ENCODE measurements at regions not wholly inside any gene's neighbourhood (a gene's known extent, or its start where the extent isn't known, plus 50 kb on each side); places are given as distances from the start of the nearest gene placed in this dataset.

DNA sequence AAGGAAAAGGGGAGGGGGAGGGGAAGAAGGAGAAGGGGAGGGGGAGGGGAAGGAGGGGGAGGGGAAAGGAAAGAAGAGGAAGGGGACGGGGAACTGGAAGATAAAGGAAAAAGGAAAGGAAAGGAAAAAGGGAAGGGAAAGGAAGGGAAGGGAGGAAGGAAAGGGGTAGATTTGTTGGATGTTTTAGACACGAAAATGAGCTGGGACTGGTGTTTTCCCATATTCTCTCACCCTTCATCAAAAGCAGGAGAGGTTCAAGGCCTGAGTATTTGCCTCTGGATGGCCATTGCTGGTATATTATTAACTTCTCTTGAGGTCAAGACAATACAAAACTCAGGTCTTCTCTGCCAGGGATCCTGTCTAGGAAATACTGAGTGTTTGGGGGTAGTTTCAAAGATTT is 652.7 kb downstream of the ANKRD7 start:
- dilution Hi-C loops (cut with MboI; ENCODE audit: extremely low pct_ligation_motif_present, low sequenced_read_pairs) = no loop called here
- TF ChIP-seq EZH2 (IDR thresholded peaks at IDR 0.05; ENCODE audit: low read length) (no peak), CTCF (optimal IDR thresholded peaks at IDR 0.05 in 1 of 3, IDR thresholded peaks at IDR 0.05 in 1 of 3, conservative IDR thresholded peaks at IDR 0.05 in 1 of 3; ENCODE audit: extremely low read depth in 1 of 3, insufficient read depth in 2 of 3, low read length in 3 of 3) (no peak)
- no peak overlapping the region for H3K9ac ChIP-seq (ENCODE audit: control insufficient read depth, extremely low read depth, insufficient read depth, low read length)

GRCh38 chr7:118878336-118878735 is 653.8 kb downstream of the ANKRD7 start:
- H3K36me3 ChIP-seq (ENCODE audit: control insufficient read depth in 2 of 2, extremely low read depth in 1 of 2, insufficient read depth in 2 of 2, low read length in 2 of 2) = no peaks in the 10 kb centered on the region
- H3K79me2 ChIP-seq (ENCODE audit: control insufficient read depth, insufficient read depth, low read length) = no peaks in the 10 kb centered on the region
- H3K27ac ChIP-seq (ENCODE audit: control insufficient read depth, insufficient read depth, low read length) = no peak overlapping the region
- no peak overlapping the region for H3K4me3 ChIP-seq (ENCODE audit: control insufficient read depth in 2 of 3, extremely low read depth in 1 of 3, insufficient read depth in 2 of 3, low read depth in 1 of 3, low read length in 3 of 3)
- no peak for FAIRE-seq
- dilution Hi-C loops (cut with MboI; ENCODE audit: extremely low pct_ligation_motif_present, low sequenced_read_pairs) = no loop called here
- no peaks in the 10 kb centered on the region for H3K4me1 ChIP-seq (ENCODE audit: control insufficient read depth, extremely low read depth, insufficient read depth, low read length)
- no peaks in the 10 kb centered on the region for H4K20me1 ChIP-seq (ENCODE audit: control insufficient read depth, extremely low read depth, insufficient read depth, low read length)
- H3K27me3 ChIP-seq (ENCODE audit: control insufficient read depth, extremely low read depth, insufficient read depth, low read length) = no peaks in the 10 kb centered on the region
- no peak for TF ChIP-seq EZH2 (IDR thresholded peaks at IDR 0.05; ENCODE audit: low read length)
- no peak for TF ChIP-seq CTCF (optimal IDR thresholded peaks at IDR 0.05 in 1 of 3, IDR thresholded peaks at IDR 0.05 in 1 of 3, conservative IDR thresholded peaks at IDR 0.05 in 1 of 3; ENCODE audit: extremely low read depth in 1 of 3, insufficient read depth in 2 of 3, low read length in 3 of 3)
- DNase-seq (ENCODE audit: low read depth, low spot score) = no peak
- no peak overlapping the region for H3K9ac ChIP-seq (ENCODE audit: control insufficient read depth, extremely low read depth, insufficient read depth, low read length)
- no peaks in the 10 kb centered on the region for H3K9me1 ChIP-seq (ENCODE audit: control insufficient read depth, extremely low read depth, insufficient read depth, low read length)
- H3K9me3 ChIP-seq (ENCODE audit: control insufficient read depth, low read depth, low read length) = no peaks in the 10 kb centered on the region
- H2AFZ ChIP-seq (ENCODE audit: control insufficient read depth, low read length) = no peak overlapping the region
- no peak overlapping the region for H3K4me2 ChIP-seq (ENCODE audit: control insufficient read depth, extremely low read depth, insufficient read depth, low read depth, low read length)

More for the DNA sequence above, 652.7 kb downstream of the ANKRD7 start:
- no peaks in the 10 kb centered on the region for H4K20me1 ChIP-seq (ENCODE audit: control insufficient read depth, extremely low read depth, insufficient read depth, low read length)
- no peak for DNase-seq (ENCODE audit: low read depth, low spot score)
- H3K36me3 ChIP-seq (ENCODE audit: control insufficient read depth in 2 of 2, extremely low read depth in 1 of 2, insufficient read depth in 2 of 2, low read length in 2 of 2) = no peaks in the 10 kb centered on the region
- H3K27ac ChIP-seq (ENCODE audit: control insufficient read depth, insufficient read depth, low read length) = no peak overlapping the region
- H3K9me3 ChIP-seq (ENCODE audit: control insufficient read depth, low read depth, low read length) = no peaks in the 10 kb centered on the region
- H2AFZ ChIP-seq (ENCODE audit: control insufficient read depth, low read length) = no peak overlapping the region
- no peaks in the 10 kb centered on the region for H3K27me3 ChIP-seq (ENCODE audit: control insufficient read depth, extremely low read depth, insufficient read depth, low read length)
- no peaks in the 10 kb centered on the region for H3K79me2 ChIP-seq (ENCODE audit: control insufficient read depth, insufficient read depth, low read length)
- H3K4me1 ChIP-seq (ENCODE audit: control insufficient read depth, extremely low read depth, insufficient read depth, low read length) = peaks cover 10% of the 10 kb centered on the region
- no peak for FAIRE-seq
- no peak overlapping the region for H3K4me2 ChIP-seq (ENCODE audit: control insufficient read depth, extremely low read depth, insufficient read depth, low read depth, low read length)
- H3K9me1 ChIP-seq (ENCODE audit: control insufficient read depth, extremely low read depth, insufficient read depth, low read length) = no peaks in the 10 kb centered on the region
- H3K4me3 ChIP-seq (ENCODE audit: control insufficient read depth in 2 of 3, extremely low read depth in 1 of 3, insufficient read depth in 2 of 3, low read depth in 1 of 3, low read length in 3 of 3) = no peak overlapping the region

All from keratinocyte (primary cell).